K562 (cell line): ENCODE measurements at regions not wholly inside any gene's neighbourhood (a gene's known extent, or its start where the extent isn't known, plus 50 kb on each side); places are given as distances from the start of the nearest gene placed in this dataset.

Source experiments
- EP400 ChIP-seq: fragments of 450-650 bp; IDR thresholded peaks from 2 replicates; pipeline ENCODE4 v1.6.1; 2017; ENCODE audit warnings: antibody characterized with exemption, mild to moderate bottlenecking, moderate library complexity
- ETV5 ChIP-seq: sonication (generic); formaldehyde crosslinking; IDR thresholded peaks from 2 replicates; pipeline ENCODE4 v1.4.0; 2020; ENCODE audit warnings: low read depth, mild to moderate bottlenecking, missing genetic modification reagents
- HCFC1 ChIP-seq: IDR thresholded peaks from 2 replicates; pipeline ENCODE4 v1.6.1; 2012; ENCODE audit warnings: low read depth, low read length, improper control_type of control experiment
- HDAC6 ChIP-seq: IDR thresholded peaks from 2 replicates; pipeline ENCODE4 v1.6.1; 2012; ENCODE audit warnings: low read depth, mild to moderate bottlenecking, control low read depth, inconsistent platforms, low read length, moderate library complexity
- KDM1A ChIP-seq, 2 experiments: fragments of 450-650 bp; IDR thresholded peaks; 2 replicates each; pipeline ENCODE4 v1.6.1; 2016; ENCODE audit warnings: mild to moderate bottlenecking in 2 of 2
- L3MBTL2 ChIP-seq: fragments of 450-650 bp; IDR thresholded peaks from 2 replicates; pipeline ENCODE4 v1.6.1; 2016; ENCODE audit warnings: mild to moderate bottlenecking, moderate library complexity
- MEF2A ChIP-seq: IDR thresholded peaks from 2 replicates; pipeline ENCODE4 v1.6.1; 2011; ENCODE audit warnings: low read depth, mild to moderate bottlenecking, low read length, moderate library complexity; ENCODE audit not compliant: control insufficient read depth
- NR2C2 ChIP-seq, 2 experiments: fragments of 200-800 bp in 1 of 2; sonication (Bioruptor generic) in 1 of 2; sonication (generic) in 1 of 2; formaldehyde crosslinking in 1 of 2; IDR thresholded peaks; 2 replicates each; pipeline versions ENCODE4 v1.6.1 to v1.8.0; 2016 to 2022; ENCODE audit warnings: mild to moderate bottlenecking in 1 of 2, missing compliant biosample characterization in 1 of 2, missing genetic modification characterization in 1 of 2, missing genetic modification reagents in 1 of 2
- POLR3G ChIP-seq: IDR thresholded peaks from 2 replicates; pipeline ENCODE4 v1.6.1; 2011; ENCODE audit not compliant: insufficient read length, insufficient replicate concordance; ENCODE audit errors: extremely low read depth
- PTTG1 ChIP-seq: fragments of 450-650 bp; IDR thresholded peaks from 2 replicates; pipeline ENCODE4 v1.6.1; 2016; ENCODE audit warnings: low read depth, mild to moderate bottlenecking, missing genetic modification characterization, missing compliant biosample characterization
- SUPT5H ChIP-seq: fragments of 450-650 bp; IDR thresholded peaks from 2 replicates; pipeline ENCODE4 v1.6.1; 2016
- TCF3 ChIP-seq: sonication (generic); formaldehyde crosslinking; IDR thresholded peaks from 2 replicates; pipeline ENCODE4 v1.4.0; 2020; ENCODE audit warnings: mild to moderate bottlenecking, missing genetic modification reagents
- TGIF2 ChIP-seq: sonication (generic); formaldehyde crosslinking; IDR thresholded peaks from 2 replicates; pipeline ENCODE4 v1.8.1; 2022; ENCODE audit warnings: mild to moderate bottlenecking, missing genetic modification reagents, moderate library complexity
- TRIM28 ChIP-seq: fragments of 450-650 bp; IDR thresholded peaks from 2 replicates; pipeline ENCODE4 v1.6.1; 2017
- U2AF2 ChIP-seq: fragments of 200-400 bp; formaldehyde crosslinking; optimal IDR thresholded peaks from 2 replicates; pipeline ENCODE3; 2017; ENCODE audit warnings: low read depth, mild to moderate bottlenecking, low read length
- ZEB2 ChIP-seq: fragments of 450-650 bp; IDR thresholded peaks from 2 replicates; pipeline ENCODE4 v1.6.1; 2016
- ZNF197 ChIP-seq: fragments of 200-800 bp; sonication (Bioruptor generic); IDR thresholded peaks from 2 replicates; pipeline ENCODE4 v1.6.1; 2016; ENCODE audit warnings: low read depth, missing genetic modification characterization, missing compliant biosample characterization
- ZNF263 ChIP-seq: sonication (generic); formaldehyde crosslinking; IDR thresholded peaks from 2 replicates; pipeline ENCODE4 v1.8.0; 2022; ENCODE audit warnings: mild to moderate bottlenecking, missing genetic modification reagents, borderline replicate concordance
- ZNF644 ChIP-seq: fragments of 200-800 bp; sonication (Bioruptor generic); IDR thresholded peaks from 2 replicates; pipeline ENCODE4 v1.6.1; 2016; ENCODE audit warnings: low read depth, missing genetic modification characterization, missing compliant biosample characterization
- ZNF77 ChIP-seq: fragments of 250-450 bp; sonication (Bioruptor Pico); IDR thresholded peaks from 2 replicates; pipeline ENCODE4 v1.5.0; 2020
- TF ChIP-seq, protein P1 (sequence below): fragments of 150-350 bp; IDR thresholded peaks from 2 replicates; pipeline ENCODE4 v1.6.1; 2014; ENCODE audit warnings: low read depth, mild to moderate bottlenecking, low read length, borderline replicate concordance
- TF ChIP-seq, protein P2 (sequence below): sonication (generic); formaldehyde crosslinking; IDR thresholded peaks from 2 replicates; pipeline ENCODE4 v1.8.0; 2022; ENCODE audit warnings: mild to moderate bottlenecking, missing genetic modification reagents
- TF ChIP-seq, protein P3 (sequence below), 3 experiments: fragments of 200-800 bp in 1 of 3; sonication (Bioruptor generic) in 1 of 3; sonication (generic) in 1 of 3; formaldehyde crosslinking in 1 of 3; IDR thresholded peaks; 2 replicates each; pipeline versions ENCODE4 v1.6.1 to v1.8.0; 2016 to 2022; ENCODE audit warnings: mild to moderate bottlenecking in 2 of 3, missing compliant biosample characterization in 2 of 3, missing genetic modification characterization in 2 of 3, missing genetic modification reagents in 1 of 3

DNA sequence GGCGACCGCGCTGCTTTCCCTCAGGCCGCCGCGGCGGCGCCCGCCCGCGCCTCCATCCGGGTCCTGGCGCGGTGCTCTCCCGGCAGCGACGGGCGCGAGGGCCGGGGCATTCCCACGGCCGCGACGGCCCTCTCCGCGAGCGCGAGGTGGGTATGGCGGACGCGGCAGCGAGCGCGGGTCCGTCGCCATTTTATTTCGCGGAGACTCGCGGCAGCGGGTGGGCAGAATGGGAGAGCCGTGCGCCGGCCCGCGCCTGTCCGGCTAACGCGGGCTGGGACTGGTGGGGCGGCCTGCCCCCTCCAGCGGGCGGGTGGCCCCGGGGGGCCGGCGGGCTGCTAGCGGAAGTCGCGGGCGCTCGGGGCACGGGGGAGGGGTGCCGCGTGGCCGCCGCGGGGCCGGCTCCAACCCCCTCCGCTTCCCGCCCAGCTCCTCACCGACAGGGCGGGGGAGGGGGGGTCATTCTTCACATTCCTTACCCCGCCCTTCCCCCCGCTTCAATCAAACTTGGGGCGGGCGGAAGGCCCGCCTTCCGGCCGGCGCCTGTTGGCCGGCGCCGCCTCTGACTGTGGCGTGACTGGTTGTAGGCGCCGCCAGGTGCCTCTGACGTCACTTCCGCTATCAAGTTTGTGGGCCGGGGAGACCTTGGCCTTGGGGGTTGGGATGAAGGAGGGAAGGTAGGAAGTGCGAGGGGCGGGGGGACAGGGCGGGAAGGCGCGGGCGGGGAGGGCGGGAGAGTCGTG lies 82.1 kb downstream of the PTPDC1 start (continued):
- TF ChIP-seq, protein P1, sequence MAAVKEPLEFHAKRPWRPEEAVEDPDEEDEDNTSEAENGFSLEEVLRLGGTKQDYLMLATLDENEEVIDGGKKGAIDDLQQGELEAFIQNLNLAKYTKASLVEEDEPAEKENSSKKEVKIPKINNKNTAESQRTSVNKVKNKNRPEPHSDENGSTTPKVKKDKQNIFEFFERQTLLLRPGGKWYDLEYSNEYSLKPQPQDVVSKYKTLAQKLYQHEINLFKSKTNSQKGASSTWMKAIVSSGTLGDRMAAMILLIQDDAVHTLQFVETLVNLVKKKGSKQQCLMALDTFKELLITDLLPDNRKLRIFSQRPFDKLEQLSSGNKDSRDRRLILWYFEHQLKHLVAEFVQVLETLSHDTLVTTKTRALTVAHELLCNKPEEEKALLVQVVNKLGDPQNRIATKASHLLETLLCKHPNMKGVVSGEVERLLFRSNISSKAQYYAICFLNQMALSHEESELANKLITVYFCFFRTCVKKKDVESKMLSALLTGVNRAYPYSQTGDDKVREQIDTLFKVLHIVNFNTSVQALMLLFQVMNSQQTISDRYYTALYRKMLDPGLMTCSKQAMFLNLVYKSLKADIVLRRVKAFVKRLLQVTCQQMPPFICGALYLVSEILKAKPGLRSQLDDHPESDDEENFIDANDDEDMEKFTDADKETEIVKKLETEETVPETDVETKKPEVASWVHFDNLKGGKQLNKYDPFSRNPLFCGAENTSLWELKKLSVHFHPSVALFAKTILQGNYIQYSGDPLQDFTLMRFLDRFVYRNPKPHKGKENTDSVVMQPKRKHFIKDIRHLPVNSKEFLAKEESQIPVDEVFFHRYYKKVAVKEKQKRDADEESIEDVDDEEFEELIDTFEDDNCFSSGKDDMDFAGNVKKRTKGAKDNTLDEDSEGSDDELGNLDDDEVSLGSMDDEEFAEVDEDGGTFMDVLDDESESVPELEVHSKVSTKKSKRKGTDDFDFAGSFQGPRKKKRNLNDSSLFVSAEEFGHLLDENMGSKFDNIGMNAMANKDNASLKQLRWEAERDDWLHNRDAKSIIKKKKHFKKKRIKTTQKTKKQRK: no peak; the same call in 1 of the 2 replicates
- TF ChIP-seq ZNF197 (peak; percentile 24; the same call in 1 of the 2 replicates), HCFC1 (peak; percentile 70), TCF3 (no peak), L3MBTL2 (peak; percentile 74), TRIM28 (no peak; the same call in 1 of the 2 replicates), EP400 (peak; percentile 92), U2AF2 (no peak), ZNF263 (CRISPR knock-in tag) (no peak; the same call in 1 of the 2 replicates), ZNF77 (CRISPR knock-in tag) (no peak), NR2C2 (CRISPR knock-in tag; IDR thresholded peaks at IDR 0.05) (no peak), NR2C2 (tag; IDR thresholded peaks at IDR 0.05) (peak; percentile 90), ZNF644 (tag) (no peak), TGIF2 (no peak), POLR3G (no peak), SUPT5H (peak; percentile 14; the same call in 1 of the 2 replicates), HDAC6 (no peak), MEF2A (no peak), ZEB2 (no peak), PTTG1 (no peak), ETV5 (CRISPR knock-in tag) (peak; percentile 10), KDM1A (IDR thresholded peaks at IDR 0.05) (no peak)
- TF ChIP-seq, protein P2, sequence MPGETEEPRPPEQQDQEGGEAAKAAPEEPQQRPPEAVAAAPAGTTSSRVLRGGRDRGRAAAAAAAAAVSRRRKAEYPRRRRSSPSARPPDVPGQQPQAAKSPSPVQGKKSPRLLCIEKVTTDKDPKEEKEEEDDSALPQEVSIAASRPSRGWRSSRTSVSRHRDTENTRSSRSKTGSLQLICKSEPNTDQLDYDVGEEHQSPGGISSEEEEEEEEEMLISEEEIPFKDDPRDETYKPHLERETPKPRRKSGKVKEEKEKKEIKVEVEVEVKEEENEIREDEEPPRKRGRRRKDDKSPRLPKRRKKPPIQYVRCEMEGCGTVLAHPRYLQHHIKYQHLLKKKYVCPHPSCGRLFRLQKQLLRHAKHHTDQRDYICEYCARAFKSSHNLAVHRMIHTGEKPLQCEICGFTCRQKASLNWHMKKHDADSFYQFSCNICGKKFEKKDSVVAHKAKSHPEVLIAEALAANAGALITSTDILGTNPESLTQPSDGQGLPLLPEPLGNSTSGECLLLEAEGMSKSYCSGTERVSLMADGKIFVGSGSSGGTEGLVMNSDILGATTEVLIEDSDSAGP (CRISPR knock-in tag): no peak
- TF ChIP-seq, protein P3, sequence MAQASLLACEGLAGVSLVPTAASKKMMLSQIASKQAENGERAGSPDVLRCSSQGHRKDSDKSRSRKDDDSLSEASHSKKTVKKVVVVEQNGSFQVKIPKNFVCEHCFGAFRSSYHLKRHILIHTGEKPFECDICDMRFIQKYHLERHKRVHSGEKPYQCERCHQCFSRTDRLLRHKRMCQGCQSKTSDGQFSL (CRISPR knock-in tag; IDR thresholded peaks at IDR 0.05): peak; percentile 83; the same call in 1 of the 2 replicates
- TF ChIP-seq, protein P3 (tag; IDR thresholded peaks at IDR 0.05): peak in 1 of 2 experiments; percentile 93; a peak in 2 of 4 replicates
